GM18873 (cell line): ENCODE measurements at regions not wholly inside any gene's neighbourhood (a gene's known extent, or its start where the extent isn't known, plus 50 kb on each side); places are given as distances from the start of the nearest gene placed in this dataset.
"Not testable (repeated sequence)": the region's sequence is repeated elsewhere in the genome, so short reads cannot be mapped to it uniquely, and the experiment has no call there.

Source experiments
- ATAC-seq: cut with Tn5 transposase; IDR thresholded peaks from one replicate; pipeline ENCODE4 v1.9.1; 2021; ENCODE audit warnings: mild to moderate bottlenecking, moderate library complexity, moderate number of reproducible peaks; ENCODE audit not compliant: unreplicated experiment, low FRiP score

GRCh38 chr2:198558176-198558575 lies 753.8 kb downstream of the PLCL1 start:
- no peak for ATAC-seq

DNA sequence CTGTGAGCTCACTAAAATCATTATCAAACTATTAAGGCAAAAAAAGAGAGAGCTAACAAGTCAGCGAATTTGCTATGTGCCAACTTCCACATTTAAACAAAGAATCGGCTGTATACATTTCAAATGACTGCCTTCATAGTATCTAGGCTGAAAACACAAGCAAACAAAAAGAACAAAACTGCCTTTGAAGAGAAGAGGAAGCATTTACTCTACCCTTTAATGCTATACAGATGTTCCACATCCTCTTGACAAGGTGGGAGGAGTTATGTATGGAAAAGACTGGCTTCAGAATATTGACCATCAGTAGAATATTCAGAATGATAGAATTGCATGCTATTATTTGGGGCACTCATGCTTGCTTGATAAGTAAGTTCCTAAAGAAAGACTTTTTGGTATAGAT lies 741.7 kb downstream of the PLCL1 start:
- ATAC-seq: no peak

- no peak for ATAC-seq
Observed at GRCh38 chr2:198545411-198545810, 741.0 kb downstream of the PLCL1 start.

DNA sequence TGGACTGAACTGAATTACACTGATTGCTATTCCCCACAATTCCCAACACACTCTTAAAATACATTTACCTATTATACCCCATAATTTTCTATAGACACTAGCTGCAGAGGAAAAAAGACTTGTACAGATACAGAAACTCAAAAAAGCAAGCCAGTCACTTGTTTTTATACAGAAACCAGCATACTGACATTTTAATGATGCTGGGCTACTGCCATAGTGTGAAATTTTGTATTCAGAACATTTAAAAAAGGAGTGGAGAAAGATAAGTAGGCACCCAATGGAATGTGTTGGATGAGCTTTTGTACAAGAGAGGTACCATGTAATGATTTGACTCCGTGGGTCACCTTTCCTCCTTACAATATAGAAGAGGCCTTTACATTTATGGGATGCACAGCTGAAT lies 740.1 kb downstream of the PLCL1 start:
- ATAC-seq: no peak

DNA sequence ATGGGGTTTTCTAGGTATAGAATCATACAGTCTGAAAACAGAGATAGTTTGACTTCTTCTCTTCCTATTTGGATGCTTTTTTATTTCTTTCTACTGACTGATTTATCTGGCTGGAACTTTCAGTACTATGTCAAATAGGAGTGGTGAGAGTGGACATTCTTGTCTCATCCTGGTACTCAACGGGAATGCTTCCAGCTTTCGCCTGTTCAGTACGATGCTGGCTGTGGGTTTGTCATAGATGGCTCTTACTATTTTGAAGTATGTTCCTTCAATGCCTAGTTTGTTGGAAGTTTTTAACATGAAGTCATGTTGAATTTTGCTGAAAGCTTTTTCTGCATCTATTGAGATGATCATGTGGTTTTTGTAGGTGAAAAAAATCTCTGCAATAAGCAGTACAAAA lies 730.4 kb downstream of the PLCL1 start:
- no peak for ATAC-seq

DNA sequence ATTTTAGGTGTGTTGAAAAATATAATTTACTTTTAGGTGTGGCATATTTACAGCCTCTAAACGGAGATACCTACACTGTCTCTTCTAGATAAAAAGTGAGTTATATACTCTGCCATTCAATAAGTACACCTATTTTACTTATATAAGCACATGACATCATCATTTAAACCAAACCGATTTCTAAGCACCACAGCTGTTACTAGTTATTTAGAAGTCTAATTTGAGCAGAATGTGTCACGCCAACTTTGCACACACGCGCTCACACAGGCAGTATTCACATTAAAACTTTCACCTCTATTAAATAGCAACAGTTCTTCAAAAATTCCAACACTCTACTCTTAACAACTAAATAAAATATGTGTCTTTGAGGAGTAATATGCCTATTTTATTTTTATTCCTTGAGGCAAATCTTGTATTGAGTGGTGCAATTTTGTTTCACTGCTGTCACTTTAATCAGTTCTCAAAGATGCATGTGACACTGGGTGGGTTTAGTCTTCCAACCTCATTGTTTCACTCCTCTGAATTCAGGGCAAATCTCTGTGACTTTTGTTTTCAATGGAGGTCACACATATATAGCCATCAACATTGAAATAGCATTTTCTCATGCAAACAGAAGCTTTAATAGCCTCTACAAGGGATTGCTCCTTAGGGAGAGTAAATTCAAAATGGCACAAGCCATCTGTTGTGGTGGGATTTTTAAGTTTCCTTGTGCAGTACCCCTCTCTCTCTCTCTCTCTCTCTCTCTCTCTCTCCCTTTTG lies 721.0 kb downstream of the PLCL1 start:
- no peak for ATAC-seq

DNA sequence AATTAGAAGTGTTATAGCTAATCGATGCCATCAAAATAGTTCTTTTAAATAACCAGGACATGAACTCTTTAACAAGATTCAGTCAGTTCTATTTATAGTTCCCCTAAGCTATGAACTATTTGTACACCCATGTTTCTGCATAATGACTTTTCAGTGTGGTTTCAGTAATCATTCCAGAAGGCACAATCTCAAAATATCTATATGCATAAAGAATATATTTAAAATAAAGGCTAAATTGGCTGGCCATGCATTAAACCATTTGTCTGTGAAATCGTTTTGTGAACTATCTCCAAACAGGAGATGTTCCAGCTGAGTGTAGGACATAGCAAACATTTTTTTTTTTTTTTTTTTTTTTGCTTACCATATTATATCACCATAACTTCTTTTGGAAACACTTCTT lies 719.3 kb downstream of the PLCL1 start:
- ATAC-seq: no peak

- no peak for ATAC-seq
Observed at GRCh38 chr2:198518935-198519334, 714.5 kb downstream of the PLCL1 start.

DNA sequence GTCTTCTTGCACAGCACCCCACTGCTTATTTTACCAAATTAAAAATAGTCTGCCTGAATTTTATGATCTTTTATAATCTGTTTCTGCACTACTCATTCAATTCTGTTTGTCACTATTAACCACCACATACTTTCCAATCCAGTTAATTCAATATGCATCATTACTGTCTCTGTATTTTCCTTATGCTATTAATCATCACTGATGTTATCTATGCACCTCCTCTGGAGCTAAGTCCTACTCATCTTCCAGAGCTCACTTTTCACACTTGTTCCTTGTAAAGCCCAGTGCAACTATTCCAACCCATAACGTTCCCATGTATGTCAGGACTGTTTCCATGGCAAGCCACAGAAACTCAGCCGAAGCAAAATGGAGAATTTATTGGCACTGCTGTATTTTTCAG lies 713.6 kb downstream of the PLCL1 start:
- ATAC-seq: no peak

DNA sequence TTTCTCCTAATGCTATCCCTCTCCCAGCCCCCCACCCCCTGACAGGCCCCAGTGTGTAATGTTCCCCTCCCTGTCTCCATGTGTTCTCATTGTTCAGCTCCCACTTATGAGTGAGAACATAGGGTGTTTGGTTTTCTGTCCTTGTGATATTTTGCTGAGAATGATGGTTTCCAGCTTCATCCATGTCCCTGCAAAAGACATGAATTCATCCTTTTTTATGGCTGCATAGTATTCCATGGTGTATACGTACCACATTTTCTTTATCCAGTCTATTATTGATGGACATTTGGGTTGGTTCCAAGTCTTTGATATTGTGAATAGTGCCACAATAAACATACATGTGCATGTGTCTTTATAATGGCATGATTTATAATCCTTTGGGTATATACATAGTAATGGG lies 704.2 kb downstream of the PLCL1 start:
- not testable (repeated sequence) for ATAC-seq

- no peak for ATAC-seq
Observed at GRCh38 chr2:198499539-198499938, 695.1 kb downstream of the PLCL1 start.

GRCh38 chr2:198498516-198498915 lies 694.1 kb downstream of the PLCL1 start:
- ATAC-seq: no peak

- ATAC-seq: no peak
Observed at GRCh38 chr2:198498048-198498447, 693.7 kb downstream of the PLCL1 start.

GRCh38 chr2:198494931-198495330 lies 690.5 kb downstream of the PLCL1 start:
- no peak for ATAC-seq

- ATAC-seq: no peak
Observed at GRCh38 chr2:198490748-198491147, 686.4 kb downstream of the PLCL1 start.

DNA sequence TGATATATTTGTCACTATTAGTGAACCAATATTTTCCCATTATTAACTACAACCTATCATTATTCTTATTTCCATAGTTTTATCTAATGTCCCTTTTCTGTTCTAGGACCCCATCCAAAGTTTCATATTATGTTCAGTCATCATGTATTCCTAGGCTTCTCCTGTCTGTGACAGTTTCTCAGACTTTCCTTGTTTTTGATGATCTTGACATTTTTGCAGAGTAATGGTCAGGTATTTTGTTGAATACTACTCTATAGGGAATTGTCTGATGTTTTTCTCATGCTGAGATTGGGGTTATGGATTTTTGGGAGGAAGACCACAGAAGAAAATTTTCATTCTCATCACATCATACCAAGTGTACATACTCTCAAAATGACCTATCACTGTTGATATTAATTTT lies 684.6 kb downstream of the PLCL1 start:
- ATAC-seq: no peak

DNA sequence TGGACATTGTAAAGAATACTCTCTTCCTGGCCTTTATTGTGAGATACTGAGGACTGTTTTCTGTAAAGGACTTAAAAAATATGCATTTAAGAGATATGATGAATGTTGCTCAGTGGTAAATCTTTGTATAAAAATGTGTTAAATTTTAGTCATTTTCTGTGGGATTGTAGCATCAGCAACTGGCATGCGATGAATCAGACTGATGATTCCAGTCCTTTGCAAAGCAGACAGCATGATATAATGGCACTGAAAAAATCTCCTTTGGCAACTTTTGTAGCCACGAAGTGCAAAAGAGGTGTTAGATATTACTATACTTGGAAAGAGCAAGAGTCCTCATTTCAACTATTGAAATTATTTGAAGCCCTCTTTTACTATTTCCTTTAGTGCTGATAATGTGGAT lies 678.7 kb downstream of the PLCL1 start:
- no peak for ATAC-seq

DNA sequence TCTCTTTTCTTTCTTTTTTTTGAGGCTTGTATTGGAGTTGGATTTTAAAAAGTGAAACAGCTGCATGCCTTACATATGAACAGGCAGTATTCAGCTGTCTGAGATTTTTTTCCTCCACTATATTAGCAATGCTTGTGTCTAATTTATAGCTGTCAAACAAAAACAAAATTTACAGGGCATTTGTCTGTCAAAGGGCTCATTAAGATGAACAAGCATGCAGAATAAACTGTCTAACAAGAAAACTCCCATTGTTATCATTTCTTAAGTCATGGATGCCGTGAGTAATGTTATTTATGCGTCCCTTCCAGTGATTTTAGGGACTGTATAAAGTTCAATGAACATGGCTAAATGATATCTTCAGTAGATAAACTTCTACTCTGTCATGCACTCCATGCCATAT lies 674.7 kb downstream of the PLCL1 start:
- no peak for ATAC-seq

DNA sequence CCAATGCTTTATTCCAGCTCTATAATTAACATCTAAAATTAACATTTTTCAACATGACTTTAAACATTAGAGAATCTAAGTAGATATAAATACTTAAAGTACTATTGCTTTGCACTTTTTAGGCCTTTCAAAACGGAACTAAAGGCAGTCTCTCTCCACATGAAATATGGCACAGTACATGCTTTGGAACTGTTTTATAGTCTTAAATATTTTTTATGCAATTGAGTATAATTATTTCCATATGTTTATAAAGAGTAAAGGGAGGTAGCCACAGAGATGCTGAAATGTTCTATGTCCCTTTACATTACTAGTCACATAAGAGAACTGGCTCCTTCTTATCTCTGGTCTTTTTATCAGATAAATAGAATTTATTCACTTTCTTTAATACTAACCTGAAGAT lies 674.0 kb downstream of the PLCL1 start:
- no peak for ATAC-seq

DNA sequence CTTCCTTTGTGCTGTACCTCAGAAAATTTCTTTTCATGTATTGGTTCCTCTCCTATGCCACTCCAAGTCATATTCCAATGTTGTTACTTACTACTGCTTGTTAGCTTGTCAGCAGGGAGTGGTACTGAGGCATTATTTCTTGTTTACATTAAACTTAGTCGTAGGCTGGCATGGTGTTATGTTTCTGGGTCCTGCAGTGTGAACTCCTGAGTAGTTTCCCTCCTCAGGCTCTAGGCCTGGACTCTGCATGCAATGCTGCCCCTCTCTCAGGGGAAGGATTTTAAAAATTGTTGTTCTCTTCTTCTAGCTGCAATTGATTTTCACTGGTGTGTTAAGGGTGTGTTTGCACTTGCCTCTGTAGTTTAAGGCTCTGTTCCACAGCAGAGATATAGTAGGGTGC lies 671.6 kb downstream of the PLCL1 start:
- no peak for ATAC-seq

DNA sequence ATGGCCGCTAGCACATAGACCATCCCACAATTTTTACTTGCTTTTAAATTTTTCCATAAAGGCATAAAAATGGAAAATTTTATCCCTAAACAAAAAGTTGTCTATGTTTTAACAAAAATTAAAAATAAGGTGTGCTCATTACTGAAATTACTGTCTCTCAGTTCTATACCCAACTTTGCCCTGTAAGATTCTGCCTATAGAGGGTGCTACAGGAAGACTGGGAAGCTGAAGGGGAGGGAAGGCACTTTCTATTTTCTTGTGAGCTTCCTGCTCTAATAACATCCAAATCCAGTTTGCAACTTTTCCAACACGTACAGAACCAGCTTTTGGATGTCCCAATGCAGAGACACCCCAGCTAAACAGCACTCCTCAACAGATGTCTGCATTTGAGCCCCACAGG lies 666.9 kb downstream of the PLCL1 start:
- ATAC-seq: no peak

GRCh38 chr2:198468136-198468535 lies 663.7 kb downstream of the PLCL1 start:
- no peak for ATAC-seq

GRCh38 chr2:198465970-198466369 lies 661.6 kb downstream of the PLCL1 start:
- no peak for ATAC-seq
